Ishikawa (cell line): ENCODE measurements at regions not wholly inside any gene's neighbourhood (a gene's known extent, or its start where the extent isn't known, plus 50 kb on each side); places are given as distances from the start of the nearest gene placed in this dataset.

Source experiments
- NFIC ChIP-seq: IDR thresholded peaks from 2 replicates; pipeline ENCODE4 v1.6.1; 2012
- RAD21 ChIP-seq: IDR thresholded peaks from 2 replicates; pipeline ENCODE4 v1.6.1; 2012; ENCODE audit warnings: low read depth
- YY1 ChIP-seq: IDR thresholded peaks from 2 replicates; pipeline ENCODE4 v1.6.1; 2012; ENCODE audit warnings: low read depth

DNA sequence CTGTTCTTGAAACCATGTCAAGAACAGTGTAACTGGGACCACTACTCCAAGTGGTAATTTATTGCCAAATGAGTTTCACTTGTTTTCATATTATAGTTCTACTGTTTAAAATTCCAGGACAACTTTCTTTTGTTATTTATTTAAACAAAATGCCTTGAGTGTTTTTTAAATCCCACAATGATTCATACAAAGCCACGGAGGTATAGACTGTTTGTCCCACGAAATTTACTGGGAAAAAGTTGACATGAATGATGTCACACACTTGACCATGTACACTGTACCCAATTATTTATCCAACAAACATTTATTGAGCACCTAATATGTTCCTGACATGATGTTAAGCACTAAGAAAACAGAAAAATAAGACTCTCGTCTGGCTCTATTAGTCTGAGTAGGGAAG is 243.9 kb upstream of the SIX2 start:
- TF ChIP-seq RAD21 (no peak), YY1 (no peak), NFIC (no peak)
